GM18868 (cell line): ENCODE measurements at regions not wholly inside any gene's neighbourhood (a gene's known extent, or its start where the extent isn't known, plus 50 kb on each side); places are given as distances from the start of the nearest gene placed in this dataset.
"Not testable (repeated sequence)": the region's sequence is repeated elsewhere in the genome, so short reads cannot be mapped to it uniquely, and the experiment has no call there.

ENCODE experiments used
- ATAC-seq: cut with Tn5 transposase; IDR thresholded peaks from one replicate; pipeline ENCODE4 v1.9.1; 2021; ENCODE audit warnings: mild to moderate bottlenecking, moderate library complexity; ENCODE audit not compliant: unreplicated experiment

DNA sequence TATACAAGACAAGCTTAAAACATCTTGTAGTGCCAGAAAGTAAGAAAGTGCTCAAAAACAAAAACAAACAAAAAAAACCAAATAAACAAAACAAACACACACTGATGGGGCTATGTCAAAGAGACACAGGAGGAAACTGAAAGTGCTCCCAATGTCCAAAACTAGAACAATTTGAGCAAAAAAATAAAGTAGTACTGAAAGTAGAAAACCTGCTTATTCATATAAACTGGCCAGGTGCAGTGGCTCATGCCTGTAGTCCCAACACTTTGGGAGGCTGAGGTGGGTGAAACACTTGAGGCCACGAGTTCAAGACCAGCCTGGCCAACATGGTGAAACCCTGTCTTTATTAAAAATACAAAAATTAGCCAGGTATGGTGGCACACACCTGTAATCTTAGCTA is 129.9 kb downstream of the GLUL start:
- no peak for ATAC-seq

DNA sequence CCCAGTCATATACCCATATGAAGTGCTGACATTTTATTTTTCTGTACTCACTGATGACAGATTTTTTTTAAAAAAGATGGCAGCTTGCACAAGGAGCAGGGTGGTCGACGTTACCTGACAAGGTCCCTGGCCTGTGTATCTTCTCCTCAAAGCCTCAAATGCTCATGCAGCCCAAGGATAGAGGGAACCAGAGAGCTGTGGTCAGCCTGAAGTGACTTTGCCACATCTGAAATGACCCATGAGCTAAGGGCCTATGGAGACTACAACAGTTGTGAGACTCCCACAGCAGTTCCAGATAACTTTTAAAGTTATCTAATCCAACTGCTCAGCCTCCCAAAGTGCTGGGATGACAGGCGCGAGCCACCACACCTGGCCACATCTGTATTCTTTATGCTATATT is 131.1 kb downstream of the GLUL start:
- ATAC-seq, result no peak

DNA sequence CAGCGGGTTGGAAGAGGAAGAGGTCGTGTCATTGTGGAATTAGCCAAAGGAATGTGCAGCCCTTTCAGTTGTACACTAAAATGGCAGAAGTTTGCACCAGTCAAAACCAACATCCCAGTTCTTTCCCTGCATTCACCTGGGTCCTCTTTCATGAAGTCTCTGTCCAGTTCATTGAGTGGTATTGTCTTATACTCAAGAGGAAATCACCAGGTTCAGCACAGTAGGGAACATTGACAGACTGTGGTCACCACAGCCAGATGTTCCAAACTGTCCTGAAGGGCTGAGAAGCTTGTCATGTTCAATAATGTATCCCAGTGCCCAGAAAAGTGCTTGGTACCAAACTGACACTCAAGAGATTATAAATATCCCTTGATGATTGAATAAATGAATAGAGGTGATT is 131.6 kb downstream of the GLUL start:
- no peak for ATAC-seq

DNA sequence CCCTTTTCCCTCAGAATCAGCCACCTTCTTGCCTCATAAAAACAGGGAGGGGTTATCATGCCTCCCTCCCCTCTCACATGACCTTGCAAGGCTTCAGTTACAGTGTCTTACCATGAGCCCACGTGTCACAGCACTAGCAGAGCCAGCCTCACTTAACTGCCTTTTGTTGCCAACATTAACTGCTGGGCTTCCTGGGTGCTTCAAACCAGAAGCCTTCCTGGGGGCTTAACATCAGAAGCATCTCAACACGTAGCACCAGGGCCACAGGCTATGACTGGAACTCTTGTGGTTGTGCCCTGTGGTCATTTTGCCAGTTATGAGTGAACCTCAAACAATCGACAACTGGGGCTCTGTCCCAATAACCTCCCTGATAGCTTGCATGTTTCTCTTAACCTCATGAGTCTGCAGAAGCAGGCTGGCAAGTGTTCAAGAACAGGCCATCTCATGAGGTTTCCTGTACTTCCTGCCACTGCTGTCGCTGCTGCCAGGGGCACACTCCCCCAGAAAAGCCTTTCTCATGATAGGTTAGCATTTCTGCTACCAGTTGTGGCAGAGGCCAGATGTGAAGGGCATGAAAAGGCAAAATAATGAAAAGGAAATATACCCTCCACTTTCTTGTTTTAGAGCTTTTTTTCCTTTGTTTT is 132.2 kb downstream of the GLUL start:
- peak; percentile 76 for ATAC-seq

DNA sequence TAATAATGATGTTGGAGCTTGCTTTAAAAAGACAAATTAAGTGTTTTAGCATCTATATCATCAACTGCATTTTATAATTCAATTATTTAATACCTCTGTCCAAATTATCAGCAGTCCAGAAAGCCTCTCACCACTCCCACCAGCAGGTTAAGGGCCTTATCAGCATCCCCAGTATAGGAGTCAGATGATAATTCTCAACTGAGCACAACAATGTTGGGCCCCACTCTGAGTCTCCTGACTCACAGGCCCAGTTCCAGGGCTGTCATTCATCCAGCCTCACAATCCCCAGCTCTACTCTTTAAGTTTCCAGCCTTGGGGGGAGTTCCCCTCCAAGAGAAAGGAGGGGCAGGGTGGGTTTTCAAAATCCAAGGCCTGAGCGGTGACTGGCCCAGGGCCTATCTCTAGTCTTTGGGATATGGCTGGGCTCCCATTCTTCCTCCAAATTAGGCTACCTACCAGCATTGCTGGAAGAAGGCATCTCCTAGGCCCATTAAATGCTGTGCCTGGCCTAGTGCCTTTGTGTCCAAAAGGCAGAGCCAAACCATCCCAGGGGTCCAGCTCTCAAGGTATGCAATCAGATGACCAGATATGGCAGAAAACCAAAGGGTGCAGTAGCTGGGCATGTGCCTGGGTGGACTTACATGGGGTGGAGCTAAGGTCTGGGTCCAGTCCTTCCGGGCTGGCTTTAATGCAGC is 134.1 kb downstream of the GLUL start:
- ATAC-seq, result no peak

DNA sequence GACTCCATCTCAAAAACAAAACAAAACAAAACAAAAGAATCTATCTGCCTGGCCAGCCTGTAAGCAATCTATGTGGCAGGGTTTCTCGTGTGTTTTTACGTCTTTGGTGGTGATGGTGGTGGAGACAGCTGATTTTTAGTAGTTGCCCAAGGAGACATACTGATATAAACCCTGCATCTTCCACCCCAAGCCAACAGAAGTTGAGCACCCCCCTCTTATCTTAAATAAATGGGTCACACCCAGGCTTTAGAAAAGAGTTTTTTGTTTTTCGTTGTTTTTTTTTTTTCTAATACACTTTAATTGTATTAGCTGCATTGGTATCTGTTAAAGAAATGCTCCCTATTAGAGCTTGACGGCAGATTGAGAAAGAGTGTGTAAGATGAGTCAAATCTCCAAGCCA is 134.7 kb downstream of the GLUL start:
- ATAC-seq, result no peak

DNA sequence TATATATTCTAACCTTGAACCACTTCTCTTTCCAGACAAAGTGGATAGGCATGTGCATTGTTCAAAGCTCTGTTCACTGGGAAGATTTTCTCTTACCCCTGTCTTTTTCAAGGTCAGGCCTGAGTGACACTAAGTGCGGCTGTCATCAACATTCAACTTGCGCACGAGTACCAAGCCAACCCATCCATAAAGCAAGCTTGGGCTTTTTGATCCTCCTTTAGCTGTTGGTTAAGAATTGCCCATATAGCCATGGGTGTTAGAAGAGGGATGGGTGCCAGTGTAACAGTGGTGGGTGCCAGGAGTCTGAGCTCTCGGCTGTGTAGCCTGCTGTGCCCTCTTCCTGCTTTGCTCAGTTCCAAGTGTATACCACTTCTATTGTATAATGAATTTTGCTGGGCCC is 136.1 kb downstream of the GLUL start:
- ATAC-seq, result no peak

DNA sequence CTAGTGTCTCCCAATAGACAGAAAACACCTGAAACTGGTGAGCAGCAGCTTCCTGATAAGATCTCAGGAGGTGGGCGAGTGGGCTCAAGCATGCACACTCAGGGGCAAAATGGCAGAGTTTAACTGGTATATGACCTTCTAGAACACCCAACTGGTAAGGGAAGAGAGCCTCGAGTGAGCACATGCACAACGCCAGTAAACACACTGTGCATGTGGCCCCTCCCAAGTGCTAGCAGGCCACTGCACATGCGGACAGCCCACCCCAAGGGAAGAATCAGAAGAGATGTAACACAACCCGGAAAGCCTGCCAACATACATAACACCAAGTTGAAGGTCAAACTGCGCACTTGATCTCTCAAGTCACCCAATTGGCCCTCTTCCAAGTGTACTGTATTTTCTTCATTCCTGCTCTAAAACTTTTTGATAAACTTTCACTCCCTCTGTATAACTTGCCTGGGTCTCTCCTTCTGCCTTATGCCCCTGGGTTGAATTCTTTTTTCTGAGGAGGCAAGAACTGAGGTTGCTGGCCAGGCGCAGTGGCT is 138.2 kb downstream of the GLUL start:
- ATAC-seq, result no peak

DNA sequence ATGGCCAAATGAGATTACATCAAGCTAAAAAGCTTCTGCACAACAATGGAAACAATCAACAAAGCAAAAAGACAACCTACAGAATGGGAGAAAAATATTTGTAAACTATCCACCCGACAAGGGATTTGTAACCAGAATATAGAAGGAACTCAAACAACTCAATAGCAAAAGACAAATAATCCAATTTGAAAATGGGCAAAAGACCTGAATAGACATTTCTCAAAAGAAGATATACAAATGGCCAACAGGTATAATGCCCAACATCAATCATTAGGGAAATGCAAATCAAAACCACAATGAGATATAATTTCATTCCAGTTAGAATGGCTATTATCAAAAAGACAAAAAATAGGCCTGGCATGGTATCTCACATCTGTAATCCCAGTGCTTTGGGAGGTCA is 140.0 kb downstream of the GLUL start:
- ATAC-seq, result no peak

DNA sequence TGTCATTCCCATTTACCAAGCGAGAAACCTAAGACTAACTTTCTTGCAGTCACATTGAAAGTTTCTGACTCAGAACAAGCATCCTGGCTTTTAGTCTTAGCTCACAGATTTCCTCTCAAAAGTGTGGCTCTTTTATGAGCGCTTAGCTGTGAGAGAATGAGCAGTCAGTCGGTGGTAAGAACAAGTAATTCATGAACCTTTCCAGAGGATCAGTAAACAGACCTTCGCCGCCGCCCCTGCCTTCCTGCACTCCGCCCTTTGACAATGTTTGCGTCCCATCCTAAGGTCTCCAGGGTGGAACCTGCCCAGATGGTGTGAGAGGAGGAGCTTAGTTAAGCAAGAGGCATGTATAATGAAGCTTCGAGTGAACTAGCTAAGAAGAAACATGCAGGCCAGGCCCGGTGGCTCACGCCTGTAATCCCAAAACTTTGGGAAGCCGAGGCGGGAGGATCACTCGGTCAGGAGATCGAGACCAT is 142.4 kb downstream of the GLUL start:
- ATAC-seq, result peak; percentile 92

DNA sequence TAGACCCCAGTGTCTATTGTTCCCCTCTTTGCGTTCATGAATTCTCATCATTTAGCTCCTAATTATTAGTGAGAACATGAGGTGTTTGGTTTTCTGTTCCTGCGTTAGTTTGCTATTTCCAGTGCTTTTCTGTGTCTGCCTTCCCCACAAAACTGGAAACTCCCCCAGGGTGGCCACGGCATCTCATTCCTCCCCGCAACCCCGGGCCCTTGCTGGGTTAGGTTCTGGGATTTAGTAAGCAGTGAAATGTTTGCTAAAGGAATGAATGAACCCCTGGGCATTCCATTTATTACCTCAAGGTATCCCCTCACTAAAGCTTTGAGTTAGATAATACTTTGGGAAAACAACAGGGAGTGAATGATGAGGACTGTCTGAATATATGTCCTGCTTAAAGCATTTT is 142.9 kb downstream of the GLUL start:
- peak; percentile 26 for ATAC-seq

DNA sequence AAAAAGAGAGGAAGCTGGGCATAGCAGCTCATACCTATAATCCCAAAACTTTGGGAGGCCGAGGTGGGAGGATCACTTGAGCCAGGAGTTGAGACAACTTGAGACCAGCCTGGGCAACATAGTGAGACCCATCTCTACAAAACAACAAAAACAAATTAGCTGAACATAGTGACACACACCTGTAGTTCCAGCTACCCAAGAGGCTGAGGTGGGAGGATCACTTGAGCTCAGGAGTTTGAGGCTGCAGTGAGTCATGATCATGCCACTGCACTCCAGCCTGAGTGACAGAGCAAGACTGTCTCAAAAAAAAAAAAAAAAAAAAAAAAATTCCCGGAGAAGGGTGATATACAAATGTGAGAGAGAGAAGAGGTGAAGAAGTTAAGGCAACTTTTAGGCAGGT is 143.8 kb downstream of the GLUL start:
- not testable (repeated sequence) for ATAC-seq

DNA sequence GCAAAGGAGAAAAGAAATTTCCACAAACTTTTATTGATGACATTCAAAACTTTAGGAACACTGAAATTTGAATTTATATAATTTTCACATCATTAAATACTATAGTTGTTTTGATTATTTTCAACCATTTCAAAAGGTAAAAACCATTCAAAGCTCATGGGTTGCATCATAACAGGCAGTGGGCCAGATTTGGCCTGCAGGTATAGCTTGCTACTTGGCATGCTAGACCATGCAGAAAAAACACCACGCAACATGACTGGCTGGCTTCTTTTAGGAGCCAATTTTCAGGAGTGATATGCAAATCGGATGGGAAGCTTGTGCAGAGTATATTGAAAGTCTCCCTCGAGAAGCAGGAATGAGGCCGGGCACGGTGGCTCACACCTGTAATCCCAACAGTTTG is 144.8 kb downstream of the GLUL start:
- ATAC-seq, result no peak

DNA sequence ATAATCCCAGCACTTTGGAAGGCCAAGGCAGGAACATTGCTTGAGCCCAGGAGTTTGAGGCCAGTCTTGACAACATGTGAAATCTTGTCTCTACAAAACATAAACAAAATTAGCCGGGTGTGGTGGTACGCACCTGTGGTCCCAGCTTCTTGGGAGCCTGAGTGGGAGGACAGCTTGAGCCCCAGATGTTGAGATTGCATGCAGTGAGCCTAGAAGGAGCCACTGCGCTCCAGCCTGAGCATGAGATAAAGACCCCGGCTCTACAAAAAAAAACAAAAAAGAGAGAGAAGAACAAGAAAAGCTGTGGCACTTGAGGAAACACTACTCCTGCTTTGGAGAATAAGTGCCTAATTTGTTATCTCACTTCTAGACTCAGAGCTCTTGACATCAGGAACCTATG is 146.6 kb downstream of the GLUL start:
- no peak for ATAC-seq

DNA sequence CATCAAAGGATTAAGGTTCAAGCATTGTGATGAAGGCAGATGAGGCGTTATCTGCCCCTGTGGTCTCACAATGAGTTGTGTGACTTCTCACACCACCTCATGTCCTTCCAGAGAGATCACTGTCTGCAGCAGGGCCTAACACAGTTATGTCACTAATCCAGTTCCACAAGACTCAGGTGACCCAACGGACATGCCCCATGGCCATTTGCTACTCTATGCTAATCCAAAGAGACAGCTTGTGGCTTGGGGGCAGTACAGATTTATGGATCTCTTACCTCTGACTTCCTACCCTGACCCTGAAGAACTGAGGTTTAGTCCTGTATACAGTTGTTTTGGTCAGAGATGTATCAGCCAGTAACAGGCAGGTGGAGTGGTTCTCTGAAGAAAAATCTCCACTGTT is 147.1 kb downstream of the GLUL start:
- ATAC-seq, result no peak

DNA sequence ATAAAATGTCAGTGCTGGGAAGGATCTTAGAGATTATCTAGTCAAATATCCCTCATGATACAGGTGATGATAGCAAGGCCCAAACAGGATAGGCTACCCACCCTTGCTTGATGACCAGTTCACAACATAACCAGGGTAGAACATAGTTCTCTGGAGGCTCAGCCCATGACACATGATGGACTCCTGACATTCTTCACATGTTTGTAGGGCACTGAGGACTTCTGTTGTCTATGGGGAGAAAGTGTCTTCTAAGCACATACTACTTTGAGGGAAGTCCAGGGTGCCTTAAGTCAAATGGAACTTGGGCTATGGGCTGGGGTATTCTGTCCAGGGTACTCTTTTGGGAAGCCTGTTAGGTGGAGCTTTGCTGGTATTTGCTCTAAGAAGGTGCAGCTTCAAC is 148.9 kb downstream of the GLUL start:
- no peak for ATAC-seq

DNA sequence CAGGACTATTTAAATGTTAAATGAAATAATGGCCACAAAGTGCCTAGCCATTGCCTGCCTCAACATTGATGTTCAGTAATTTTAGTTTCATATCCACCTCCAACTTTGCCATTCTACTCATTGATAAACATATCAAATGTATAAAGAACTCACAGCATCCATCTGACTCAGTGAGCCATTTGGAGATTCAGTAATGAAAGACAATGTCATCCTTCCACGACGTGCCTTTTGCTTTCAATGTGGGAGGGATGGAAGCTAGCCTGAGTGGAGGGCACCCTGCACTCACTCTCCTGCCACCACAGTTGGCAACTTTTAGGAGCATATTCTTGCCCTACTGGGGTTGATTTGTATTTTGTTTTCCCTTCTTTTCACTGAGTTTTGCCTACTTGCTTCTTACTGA is 151.5 kb downstream of the GLUL start:
- no peak for ATAC-seq

DNA sequence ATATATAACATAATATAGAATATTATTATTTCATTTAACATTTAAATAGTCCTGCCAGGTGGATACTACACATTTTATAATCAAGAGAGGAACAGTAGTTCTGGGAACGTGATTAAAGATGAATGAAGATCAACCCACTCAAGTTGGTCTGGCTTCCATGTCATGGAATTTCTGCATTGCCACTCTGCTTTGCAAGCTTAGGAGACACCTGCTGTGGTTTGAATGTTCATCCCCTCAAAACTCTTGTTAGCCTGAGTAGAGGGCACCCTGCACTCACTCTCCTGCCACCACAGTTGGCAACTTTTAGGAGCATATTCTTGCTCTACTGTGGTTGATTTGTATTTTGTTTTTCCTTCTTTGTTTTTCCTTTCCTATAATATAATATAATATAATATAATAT is 153.2 kb downstream of the GLUL start:
- no peak for ATAC-seq

DNA sequence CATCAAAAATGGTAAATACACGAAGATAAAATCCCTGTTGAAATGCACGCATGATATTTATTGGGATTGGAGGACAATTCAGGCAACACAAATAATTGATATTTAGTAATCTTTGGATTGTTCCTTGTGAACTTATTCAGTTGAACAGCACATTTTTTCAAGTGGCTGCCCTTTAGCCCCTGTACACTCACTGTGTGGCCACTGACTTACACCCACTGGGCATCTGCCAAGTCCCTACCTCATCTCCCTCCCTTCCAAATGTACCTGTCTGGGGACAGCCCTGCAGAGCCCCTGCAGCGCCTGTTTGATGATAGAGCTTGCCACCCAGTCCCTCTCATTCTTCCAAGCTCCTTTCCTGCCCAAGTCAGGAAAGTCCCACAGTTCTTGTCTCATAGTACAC is 154.3 kb downstream of the GLUL start:
- ATAC-seq, result no peak

DNA sequence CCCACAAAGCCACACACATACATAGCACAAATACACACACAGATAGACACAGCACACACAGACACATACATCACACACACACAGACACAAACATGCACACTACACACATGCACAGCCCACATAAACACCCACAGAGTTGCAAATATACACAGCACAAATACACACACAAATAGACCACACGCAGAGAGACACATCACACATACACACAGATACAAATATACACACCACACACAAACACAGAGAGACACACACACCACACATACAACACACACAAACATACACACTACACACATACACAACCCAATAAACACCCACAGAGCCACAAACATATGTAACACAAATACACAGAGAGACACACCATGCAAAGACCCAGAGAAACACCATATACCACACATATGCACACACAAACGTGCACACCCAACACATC is 154.9 kb downstream of the GLUL start:
- no peak for ATAC-seq

DNA sequence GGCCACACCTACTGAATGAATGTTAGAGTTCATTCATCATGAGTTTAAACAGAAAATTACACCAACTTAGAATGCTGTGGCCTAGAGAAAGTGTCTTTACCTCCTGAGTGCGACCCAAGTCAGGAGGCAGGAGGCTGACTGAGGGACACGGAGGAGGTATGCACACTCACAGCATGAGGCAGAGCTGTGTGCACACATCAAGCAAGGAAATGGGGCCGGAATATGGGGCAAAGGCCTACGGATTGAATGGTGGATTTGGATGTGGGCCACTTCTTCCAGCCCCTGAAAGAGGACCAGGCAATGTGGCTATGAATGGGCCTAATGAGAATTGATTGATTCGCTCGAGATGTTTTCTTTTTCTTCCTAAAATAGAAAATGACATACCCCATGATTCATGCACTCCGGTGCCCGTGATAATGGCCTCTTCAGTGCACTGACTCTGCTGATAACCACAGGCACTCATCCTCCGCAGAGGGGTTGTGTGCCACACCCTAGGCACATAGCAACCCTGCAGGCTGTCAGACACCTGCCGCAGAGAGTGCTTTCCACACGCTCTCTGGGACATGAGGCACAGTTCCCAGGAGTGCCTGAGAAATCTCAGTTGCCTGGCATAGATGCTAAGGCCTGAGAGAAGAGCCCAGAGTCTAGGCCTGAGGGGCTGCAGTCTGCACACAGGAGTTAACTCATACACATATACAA is 155.5 kb downstream of the GLUL start:
- ATAC-seq, result no peak

DNA sequence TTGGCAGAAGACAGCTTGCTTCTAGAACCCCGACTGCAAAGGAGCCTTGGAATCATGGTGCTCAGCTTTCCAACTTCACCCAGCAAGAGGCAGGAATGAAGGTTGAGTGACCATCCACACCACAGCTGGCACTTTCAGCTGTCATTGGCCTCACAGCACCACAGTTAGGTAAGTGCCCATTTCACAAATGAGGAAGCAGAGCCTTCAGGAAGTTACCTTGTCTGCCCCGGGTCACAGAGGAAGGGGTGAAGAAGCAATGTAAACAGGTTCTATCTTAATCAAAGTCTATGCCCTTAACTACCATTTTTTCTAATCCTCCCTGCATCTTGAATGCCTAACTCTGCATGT is 156.0 kb downstream of the GLUL start:
- no peak for ATAC-seq
